ENCODE measurements at regions not wholly inside any gene's neighbourhood (a gene's known extent, or its start where the extent isn't known, plus 50 kb on each side); places are given as distances from the start of the nearest gene placed in this dataset.

GRCh38 chr12:60842181-60842580 is 1246.4 kb downstream of the SLC16A7 start:
- TF ChIP-seq CTCF (IDR thresholded peaks at IDR 0.05) (no peak), EP300 (IDR thresholded peaks at IDR 0.05) (no peak)
